CD14-positive monocyte (primary cell): ENCODE measurements at regions not wholly inside any gene's neighbourhood (a gene's known extent, or its start where the extent isn't known, plus 50 kb on each side); places are given as distances from the start of the nearest gene placed in this dataset.

ENCODE experiments used
- DNase-seq, 3 donors: peaks; one replicate each; pipeline ENCODE4 v3.0.0-alpha.2; 2011 to 2022
- H2AFZ ChIP-seq: 2 replicates; pipeline ENCODE4 v1.6.0; 2012; ENCODE audit warnings: mild to moderate bottlenecking, low read depth, low read length, inconsistent platforms; ENCODE audit not compliant: insufficient read depth, poor library complexity, severe bottlenecking
- H3K27ac ChIP-seq, 2 donors: 1 replicate in 1 of 2; 2 replicates in 1 of 2; pipeline ENCODE4 v1.5.1; 2012 to 2013; ENCODE audit warnings: low read length in 2 of 2, control low read depth in 1 of 2, inconsistent platforms in 1 of 2, low read depth in 1 of 2, mild to moderate bottlenecking in 1 of 2
- H3K27me3 ChIP-seq, 2 donors: one replicate each; pipeline versions ENCODE4 v1.6.0 to v1.6.1; 2011 to 2013; ENCODE audit warnings: low read length in 2 of 2; ENCODE audit not compliant: control insufficient read depth in 2 of 2, insufficient read depth in 2 of 2
- H3K36me3 ChIP-seq, 2 donors: replicated peaks in 1 of 2; 1 replicate in 1 of 2; 2 replicates in 1 of 2; pipeline versions ENCODE4 v1.5.1 to v1.6.1; 2012 to 2013; ENCODE audit warnings: low read length in 2 of 2, control low read depth in 1 of 2, inconsistent platforms in 1 of 2, mild to moderate bottlenecking in 1 of 2; ENCODE audit not compliant: insufficient read depth in 2 of 2, control insufficient read depth in 1 of 2
- H3K4me1 ChIP-seq, 2 donors: 1 replicate in 1 of 2; 2 replicates in 1 of 2; pipeline versions ENCODE4 v1.5.1 to v1.6.1; 2012 to 2013; ENCODE audit warnings: low read length in 2 of 2, control low read depth in 1 of 2, inconsistent platforms in 1 of 2, mild to moderate bottlenecking in 1 of 2, moderate library complexity in 1 of 2; ENCODE audit not compliant: insufficient read depth in 2 of 2, control insufficient read depth in 1 of 2
- H3K4me2 ChIP-seq: replicated peaks from 2 replicates; pipeline ENCODE3; 2012; ENCODE audit warnings: low read length, moderate library complexity, mild to moderate bottlenecking; ENCODE audit not compliant: poor library complexity, severe bottlenecking; ENCODE audit errors: extremely low read depth
- H3K4me3 ChIP-seq, 3 experiments: fragments of 200-600 bp in 1 of 3; sonication (generic) in 1 of 3; replicated peaks in 1 of 3; 1 replicate in 2 of 3; 2 replicates in 1 of 3; pipeline ENCODE4 v1.5.1; 2011 to 2013; ENCODE audit warnings: low read length in 3 of 3, mild to moderate bottlenecking in 3 of 3, control low read depth in 2 of 3, low read depth in 2 of 3, inconsistent platforms in 1 of 3, moderate library complexity in 1 of 3
- H3K79me2 ChIP-seq: 2 replicates; pipeline ENCODE4 v1.6.0; 2012; ENCODE audit warnings: mild to moderate bottlenecking, control low read depth, inconsistent platforms, low read length, moderate library complexity; ENCODE audit not compliant: insufficient read depth
- H3K9ac ChIP-seq: 2 replicates; pipeline ENCODE4 v1.6.0; 2017; ENCODE audit warnings: low read length, mild to moderate bottlenecking; ENCODE audit not compliant: insufficient read depth, poor library complexity, severe bottlenecking
- H3K9me3 ChIP-seq, 2 donors: replicated peaks in 1 of 2; 1 replicate in 1 of 2; 2 replicates in 1 of 2; pipeline versions ENCODE4 v1.5.1 to v1.6.1; 2012 to 2013; ENCODE audit warnings: low read length in 2 of 2, control low read depth in 1 of 2; ENCODE audit not compliant: control insufficient read depth in 1 of 2, insufficient read depth in 1 of 2
- H4K20me1 ChIP-seq: 2 replicates; pipeline ENCODE4 v1.6.0; 2012; ENCODE audit warnings: mild to moderate bottlenecking, low read length, control low read depth, moderate library complexity; ENCODE audit not compliant: insufficient read depth
- H3K27ac Mint-ChIP-seq, 7 donors: one replicate each; pipeline ENCODE4 v1.8.0; 2020; ENCODE audit warnings: mild to moderate bottlenecking in 7 of 7, mixed read lengths in 7 of 7, moderate library complexity in 6 of 7, inconsistent platforms in 2 of 7
- H3K27me3 Mint-ChIP-seq, 3 donors: one replicate each; pipeline ENCODE4 v1.8.0; 2021 to 2022; ENCODE audit warnings: low read depth in 3 of 3, mild to moderate bottlenecking in 3 of 3, mixed read lengths in 3 of 3, moderate library complexity in 3 of 3, inconsistent platforms in 1 of 3
- H3K36me3 Mint-ChIP-seq, 2 donors: one replicate each; pipeline ENCODE4 v1.8.0; 2020; ENCODE audit warnings: mixed read lengths in 2 of 2, inconsistent platforms in 1 of 2, mild to moderate bottlenecking in 1 of 2
- H3K4me1 Mint-ChIP-seq: one replicate; pipeline ENCODE4 v1.8.0; 2020; ENCODE audit warnings: mild to moderate bottlenecking, mixed read lengths
- H3K4me3 Mint-ChIP-seq, 2 donors: one replicate each; pipeline ENCODE4 v1.8.0; 2020; ENCODE audit warnings: mild to moderate bottlenecking in 2 of 2, mixed read lengths in 2 of 2, moderate library complexity in 1 of 2
- H3K9me3 Mint-ChIP-seq, 7 donors: one replicate each; pipeline ENCODE4 v1.8.0; 2020 to 2022; ENCODE audit warnings: mixed read lengths in 7 of 7, mild to moderate bottlenecking in 6 of 7, moderate library complexity in 6 of 7, inconsistent platforms in 2 of 7
- CTCF ChIP-seq: fragments of 200-600 bp; IDR thresholded peaks from one replicate; pipeline ENCODE4 v1.8.0; 2022; ENCODE audit warnings: antibody characterized with exemption, mild to moderate bottlenecking
- WGBS: methylation state at CpG from one replicate; pipeline ENCODE4 v1.1.5; 2013; ENCODE audit warnings: missing lambda C conversion rate; ENCODE audit not compliant: insufficient coverage; 5-methylcytosine and 5-hydroxymethylcytosine counted together
- intact Hi-C, 2 donors: fragments of 100-400 bp; cut with micrococcal nuclease; formaldehyde crosslinking; loops; one replicate each; pipeline versions ENCODE4 v1.15.0 to v1.15.1; 2023

- peaks cover 0 to 2% (median 0%) of the 10 kb centered on the region in 7 donors for H3K9me3 Mint-ChIP-seq
- Histone ChIP-seq H3K36me3 (no peaks in the 10 kb centered on the region), H4K20me1 (no peaks in the 10 kb centered on the region), H3K27me3 (peaks cover 2 to 6% of the 10 kb centered on the region in 2 donors), H3K79me2 (no peaks in the 10 kb centered on the region), H3K9ac (no peak overlapping the region), H3K4me3 (no peak overlapping the region), H3K4me2 (no peak overlapping the region), H2AFZ (no peak overlapping the region), H3K27ac (no peak overlapping the region), H3K4me1 (no peaks in the 10 kb centered on the region), H3K9me3 (no peaks in the 10 kb centered on the region)
- H3K4me1 Mint-ChIP-seq, result peaks cover 4% of the 10 kb centered on the region
- H3K27ac Mint-ChIP-seq, result peak overlapping the region in 1 of 7 donors; percentile 70
- no peak for TF ChIP-seq CTCF
- H3K27me3 Mint-ChIP-seq, result peaks cover 0 to 21% (median 14%) of the 10 kb centered on the region in 3 donors
- intact Hi-C loops, result no loop called here
- no peak overlapping the region for H3K4me3 Mint-ChIP-seq
- H3K36me3 Mint-ChIP-seq, result no peaks in the 10 kb centered on the region
- no peak for DNase-seq
- 80% methylated on average over 1 of the region's 3 CpGs for WGBS
Measured at GRCh38 chr5:159780246-159780645, 136.0 kb upstream of the ADRA1B start.

GRCh38 chr5:159781626-159782157, 134.6 kb upstream of the ADRA1B start:
- H3K4me1 ChIP-seq, result no peaks in the 10 kb centered on the region
- H3K27ac Mint-ChIP-seq, result no peak overlapping the region
- H4K20me1 ChIP-seq, result no peaks in the 10 kb centered on the region
- peaks cover 0 to 2% (median 0%) of the 10 kb centered on the region in 7 donors for H3K9me3 Mint-ChIP-seq
- H3K9me3 ChIP-seq, result no peaks in the 10 kb centered on the region
- H3K27ac ChIP-seq, result no peak overlapping the region
- H3K4me2 ChIP-seq, result no peak overlapping the region
- peaks cover 4 to 12% (median 8%) of the 10 kb centered on the region in 3 donors for H3K27me3 Mint-ChIP-seq
- H3K4me1 Mint-ChIP-seq, result peaks cover 4% of the 10 kb centered on the region
- no peak for DNase-seq
- H3K4me3 Mint-ChIP-seq, result no peak overlapping the region
- no peaks in the 10 kb centered on the region for H3K36me3 Mint-ChIP-seq
- no peak for TF ChIP-seq CTCF
- no peak overlapping the region for H2AFZ ChIP-seq
- H3K79me2 ChIP-seq, result no peaks in the 10 kb centered on the region
- intact Hi-C loops, result no loop called here
- no peaks in the 10 kb centered on the region for H3K36me3 ChIP-seq
- H3K4me3 ChIP-seq, result no peak overlapping the region
- H3K9ac ChIP-seq, result no peak overlapping the region
- WGBS, result 100% methylated on average over 1 of the region's 3 CpGs
- peaks cover 0 to 7% of the 10 kb centered on the region in 2 donors for H3K27me3 ChIP-seq
